Epithelial cell of esophagus (primary cell): ENCODE measurements at regions not wholly inside any gene's neighbourhood (a gene's known extent, or its start where the extent isn't known, plus 50 kb on each side); places are given as distances from the start of the nearest gene placed in this dataset.

ENCODE experiments used
- DNase-seq: peaks from one replicate; pipeline ENCODE4 v3.0.0; 2010; ENCODE audit warnings: low read depth
- H3K4me3 ChIP-seq: 2 replicates; pipeline ENCODE4 v1.5.1; 2011; ENCODE audit warnings: mild to moderate bottlenecking, low read length, control low read depth
- TF ChIP-seq, protein P1 (sequence below): IDR thresholded peaks from 2 replicates; pipeline ENCODE4 v1.5.1; 2011; ENCODE audit warnings: low read depth, mild to moderate bottlenecking, low read length, control low read depth, inconsistent platforms; ENCODE audit not compliant: insufficient read depth; ENCODE audit errors: missing control alignments

DNA sequence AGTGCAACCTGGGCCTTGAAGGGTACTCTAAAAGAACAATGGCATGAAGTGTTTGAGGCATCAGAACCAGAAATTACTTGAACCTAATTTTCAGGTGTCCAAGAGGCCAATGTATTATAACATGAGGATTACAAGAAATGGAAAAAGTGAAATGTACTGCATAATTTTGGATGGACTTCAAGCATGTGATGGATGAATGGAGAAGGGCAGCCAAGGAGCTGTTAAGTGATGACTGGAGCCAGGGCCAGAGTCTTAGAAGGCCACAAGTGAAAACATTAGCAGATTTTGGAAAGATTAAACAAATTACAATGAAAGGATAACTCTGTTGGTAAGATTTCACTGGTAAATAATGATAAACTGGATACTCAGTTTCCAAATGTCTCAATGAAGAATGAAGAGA is 738.2 kb downstream of the CD109 start:
- no peak overlapping the region for H3K4me3 ChIP-seq
- no peak for DNase-seq

DNA sequence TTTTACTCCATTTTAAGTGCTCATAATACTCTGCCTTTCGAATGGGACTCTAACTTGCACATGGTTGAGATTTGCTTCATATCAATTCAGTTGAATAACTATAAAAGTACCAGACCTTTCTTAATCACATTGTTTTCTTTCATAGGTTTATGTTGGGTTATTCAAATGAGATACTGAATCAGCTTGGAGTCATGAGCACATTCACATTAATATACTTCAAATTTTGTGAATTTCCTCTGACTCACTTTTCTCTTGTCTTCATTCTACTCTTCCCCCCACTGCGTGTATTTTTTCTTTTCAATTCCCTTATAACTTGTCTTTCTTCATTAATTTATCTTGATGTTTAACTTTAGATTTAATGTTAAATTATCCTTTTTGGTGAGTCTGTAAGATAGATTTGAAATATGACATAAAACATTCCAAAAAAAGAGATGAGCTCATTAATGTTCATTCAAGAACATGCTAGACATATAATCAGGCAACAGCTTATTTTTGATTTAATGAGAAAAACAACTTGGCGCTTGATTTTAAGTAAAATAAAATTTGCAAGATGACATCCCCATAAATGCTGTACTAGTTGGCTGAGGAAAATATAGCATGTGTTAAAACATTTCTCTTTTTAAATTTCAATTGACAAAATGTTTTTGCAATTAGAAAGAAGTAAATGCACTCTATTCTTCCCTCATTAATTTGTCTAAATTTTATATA is 736.0 kb downstream of the CD109 start:
- DNase-seq = peak; percentile 28
- H3K4me3 ChIP-seq = no peak overlapping the region
- TF ChIP-seq, protein P1, sequence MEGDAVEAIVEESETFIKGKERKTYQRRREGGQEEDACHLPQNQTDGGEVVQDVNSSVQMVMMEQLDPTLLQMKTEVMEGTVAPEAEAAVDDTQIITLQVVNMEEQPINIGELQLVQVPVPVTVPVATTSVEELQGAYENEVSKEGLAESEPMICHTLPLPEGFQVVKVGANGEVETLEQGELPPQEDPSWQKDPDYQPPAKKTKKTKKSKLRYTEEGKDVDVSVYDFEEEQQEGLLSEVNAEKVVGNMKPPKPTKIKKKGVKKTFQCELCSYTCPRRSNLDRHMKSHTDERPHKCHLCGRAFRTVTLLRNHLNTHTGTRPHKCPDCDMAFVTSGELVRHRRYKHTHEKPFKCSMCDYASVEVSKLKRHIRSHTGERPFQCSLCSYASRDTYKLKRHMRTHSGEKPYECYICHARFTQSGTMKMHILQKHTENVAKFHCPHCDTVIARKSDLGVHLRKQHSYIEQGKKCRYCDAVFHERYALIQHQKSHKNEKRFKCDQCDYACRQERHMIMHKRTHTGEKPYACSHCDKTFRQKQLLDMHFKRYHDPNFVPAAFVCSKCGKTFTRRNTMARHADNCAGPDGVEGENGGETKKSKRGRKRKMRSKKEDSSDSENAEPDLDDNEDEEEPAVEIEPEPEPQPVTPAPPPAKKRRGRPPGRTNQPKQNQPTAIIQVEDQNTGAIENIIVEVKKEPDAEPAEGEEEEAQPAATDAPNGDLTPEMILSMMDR = no peak

More for the DNA sequence above, 738.2 kb downstream of the CD109 start:
- TF ChIP-seq, protein P1 = no peak

DNA sequence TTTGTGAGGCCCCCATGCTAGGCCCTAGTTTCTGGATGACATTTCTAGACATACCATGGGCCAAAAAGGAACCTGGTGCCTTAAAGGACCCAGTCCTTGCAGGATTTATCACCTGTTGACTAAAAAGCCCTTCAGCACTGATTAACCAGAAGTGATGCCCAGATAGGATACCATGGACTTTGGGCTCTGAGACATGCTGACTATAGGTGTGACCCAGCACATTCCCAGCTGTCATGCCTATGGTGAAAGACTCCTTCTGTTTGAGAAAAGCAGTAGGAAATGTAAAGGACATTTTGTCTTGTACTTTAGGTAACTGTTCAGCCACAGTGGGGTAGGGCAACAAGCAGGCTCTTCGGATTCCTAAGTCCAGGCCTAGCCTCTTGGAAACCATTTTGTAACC is 724.2 kb downstream of the CD109 start:
- no peak overlapping the region for H3K4me3 ChIP-seq
- no peak for DNase-seq
- TF ChIP-seq, protein P1 = no peak

DNA sequence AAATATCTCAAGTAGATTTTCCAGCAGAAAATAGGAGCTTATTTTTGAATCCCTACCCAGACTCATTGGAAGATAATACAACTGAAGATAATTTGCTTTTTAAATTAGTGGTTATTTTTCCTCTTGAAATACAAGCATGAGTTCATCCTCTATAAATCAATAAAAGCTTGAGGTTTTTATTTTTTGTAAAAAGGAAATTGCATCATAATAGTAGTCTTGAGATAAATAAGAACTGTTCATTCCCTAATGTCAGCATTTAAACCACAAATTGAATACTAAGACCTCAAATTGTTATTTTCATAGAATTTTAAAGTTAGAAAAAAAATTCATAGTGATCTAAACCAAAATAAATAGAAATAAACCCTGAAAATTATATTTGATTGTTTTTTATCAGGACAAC is 719.1 kb downstream of the CD109 start:
- TF ChIP-seq, protein P1 = no peak
- DNase-seq = no peak
- no peak overlapping the region for H3K4me3 ChIP-seq

DNA sequence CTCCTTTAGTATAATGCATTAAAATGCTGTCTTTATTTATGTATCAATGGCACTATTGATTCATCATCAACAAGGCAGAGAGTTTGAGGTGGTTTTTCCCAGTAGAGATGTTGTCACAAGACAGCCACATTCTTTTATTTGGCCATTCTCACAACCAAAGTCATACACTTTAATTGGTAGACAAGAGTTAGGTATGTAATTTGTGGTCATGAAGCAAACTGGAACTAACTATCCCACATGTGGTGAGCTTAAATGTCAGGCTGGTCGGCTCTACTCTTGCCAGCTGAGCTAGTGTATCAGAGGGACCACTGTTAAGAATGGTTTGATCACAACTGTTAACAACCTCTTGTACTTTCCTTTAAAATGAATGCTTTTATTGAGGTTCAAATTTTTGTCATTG is 714.6 kb downstream of the CD109 start:
- no peak overlapping the region for H3K4me3 ChIP-seq
- TF ChIP-seq, protein P1 = no peak
- DNase-seq = no peak

DNA sequence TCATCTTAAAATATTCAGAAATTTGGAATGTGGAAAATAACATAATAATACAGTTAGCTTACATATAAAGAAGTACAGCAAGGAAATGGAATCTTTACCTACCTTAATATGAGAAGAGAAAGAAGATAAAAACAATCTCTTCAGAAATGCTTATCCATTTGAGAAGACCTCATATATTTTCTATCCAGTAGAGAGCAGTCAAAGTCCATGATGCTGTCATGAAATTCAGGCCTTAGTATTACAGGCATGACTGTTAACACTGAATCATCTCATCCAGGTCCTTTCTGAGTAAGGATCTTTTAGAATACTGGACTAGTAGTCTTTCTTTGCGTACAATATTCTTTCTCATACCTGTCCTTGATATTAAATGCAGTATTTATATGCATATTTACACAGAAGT is 713.4 kb downstream of the CD109 start:
- TF ChIP-seq, protein P1 = peak; percentile 60
- DNase-seq = peak; percentile 81
- no peak overlapping the region for H3K4me3 ChIP-seq

DNA sequence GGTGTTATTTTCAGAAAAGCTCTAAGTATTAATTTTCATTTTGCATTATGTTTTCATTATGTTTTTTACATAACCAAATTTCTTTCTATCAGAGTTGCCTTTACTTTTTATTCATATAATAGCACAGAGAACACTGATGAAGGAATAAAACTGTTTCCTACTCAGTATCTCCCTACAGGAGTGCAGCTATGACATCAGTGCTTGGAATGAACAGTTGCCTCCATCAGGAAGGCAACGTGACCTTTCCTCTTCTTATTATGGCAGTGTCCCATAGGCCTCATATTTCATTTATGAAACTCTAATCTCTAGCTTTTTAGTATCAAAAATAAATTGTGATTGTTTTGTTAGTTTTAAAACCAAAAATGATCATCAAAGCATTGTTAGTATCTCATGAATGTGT is 712.8 kb downstream of the CD109 start:
- no peak overlapping the region for H3K4me3 ChIP-seq
- TF ChIP-seq, protein P1 = no peak
- DNase-seq = no peak
